ENCODE measurements at regions not wholly inside any gene's neighbourhood (a gene's known extent, or its start where the extent isn't known, plus 50 kb on each side); places are given as distances from the start of the nearest gene placed in this dataset.
"Not testable (repeated sequence)": the region's sequence is repeated elsewhere in the genome, so short reads cannot be mapped to it uniquely, and the experiment has no call there.

GRCh38 chr9:6101725-6102124 is 86.3 kb upstream of the RANBP6 start:
- not testable (repeated sequence) for TF ChIP-seq CTCF (optimal IDR thresholded peaks at IDR 0.05 in 1 of 3, IDR thresholded peaks at IDR 0.05 in 1 of 3, conservative IDR thresholded peaks at IDR 0.05 in 1 of 3; ENCODE audit: extremely low read depth in 1 of 3, insufficient read depth in 2 of 3, low read length in 3 of 3); EZH2 (IDR thresholded peaks at IDR 0.05; ENCODE audit: low read length)
